Activated T-helper 9 cell treated with anti-CD3 and anti-CD28 coated beads, Interleukin-2, amount 50 U/mL, for 16 hours (primary cell): ENCODE measurements at regions not wholly inside any gene's neighbourhood (a gene's known extent, or its start where the extent isn't known, plus 50 kb on each side); places are given as distances from the start of the nearest gene placed in this dataset.
"Not testable (repeated sequence)": the region's sequence is repeated elsewhere in the genome, so short reads cannot be mapped to it uniquely, and the experiment has no call there.

Source experiments
- DNase-seq: peaks from one replicate; pipeline ENCODE4 v3.0.0-alpha.2; 2020; ENCODE audit warnings: low read depth

GRCh38 chr13:84187626-84188025 is 305.4 kb upstream of the SLITRK1 start:
- DNase-seq, result no peak

DNA sequence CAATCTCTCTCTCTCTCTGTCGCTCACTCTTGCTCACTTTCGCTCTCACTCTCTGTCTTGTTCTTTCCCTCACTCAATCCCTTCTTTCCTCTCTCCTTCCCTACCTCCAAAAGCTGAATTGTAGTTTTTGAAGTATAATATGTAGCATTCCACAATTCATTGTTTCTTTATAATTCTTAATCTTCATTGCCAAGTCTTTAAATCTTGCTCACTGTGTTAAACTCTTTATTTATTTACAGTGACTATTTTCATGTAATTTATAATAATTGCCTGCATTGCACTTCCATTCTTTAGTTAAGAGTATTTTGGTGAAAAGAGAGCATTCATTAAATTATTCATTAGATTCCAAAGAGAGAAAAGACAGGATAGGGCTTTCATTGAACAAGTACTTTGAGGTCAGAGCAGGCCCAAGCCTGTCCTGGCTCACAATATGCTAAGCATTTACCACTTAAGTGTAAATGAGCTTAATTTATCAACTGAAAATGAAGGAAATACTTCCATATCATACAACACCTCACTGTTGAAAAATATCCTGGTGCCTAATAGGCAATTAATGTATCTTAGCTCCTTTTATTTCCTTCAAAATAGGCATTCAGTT is 257.4 kb upstream of the SLITRK1 start:
- DNase-seq, result no peak

DNA sequence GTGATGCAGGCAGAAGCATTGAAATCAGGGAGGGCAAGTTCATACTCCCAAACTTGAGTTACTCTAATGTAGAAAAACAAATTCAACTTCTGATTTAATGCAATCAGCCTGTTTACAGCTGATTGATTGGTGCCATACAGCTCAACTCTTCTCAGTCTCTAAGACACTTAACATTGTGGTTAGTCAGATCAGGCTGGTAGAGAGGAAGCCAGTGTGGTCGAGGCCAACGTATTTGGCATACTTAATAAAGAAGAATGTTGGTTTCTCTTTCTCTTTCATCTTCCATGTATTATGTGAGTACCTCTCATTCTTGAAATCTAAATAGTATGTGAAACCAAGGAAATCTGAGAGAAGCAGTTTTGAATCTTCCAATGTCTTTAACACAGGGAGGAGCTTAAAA is 255.0 kb upstream of the SLITRK1 start:
- DNase-seq, result peak; percentile 19

DNA sequence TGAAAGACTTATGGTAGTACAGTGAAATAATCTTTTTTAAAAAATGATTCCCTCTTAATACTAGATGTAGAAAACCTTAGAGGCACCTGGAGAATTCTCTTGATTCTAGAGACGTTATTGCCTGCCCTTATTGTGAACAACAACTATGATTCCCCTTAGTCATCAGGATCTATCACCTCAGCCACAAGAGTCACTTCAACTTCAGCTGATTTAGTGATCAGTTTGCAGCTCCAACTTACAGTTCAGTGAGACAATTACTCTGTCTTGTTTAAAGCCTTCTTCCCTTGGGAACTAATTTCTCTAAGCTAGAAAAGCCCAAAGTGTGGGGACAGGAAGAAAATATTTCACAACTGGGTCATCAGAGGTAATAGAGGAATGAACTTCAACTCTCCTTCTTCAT is 254.3 kb upstream of the SLITRK1 start:
- no peak for DNase-seq

DNA sequence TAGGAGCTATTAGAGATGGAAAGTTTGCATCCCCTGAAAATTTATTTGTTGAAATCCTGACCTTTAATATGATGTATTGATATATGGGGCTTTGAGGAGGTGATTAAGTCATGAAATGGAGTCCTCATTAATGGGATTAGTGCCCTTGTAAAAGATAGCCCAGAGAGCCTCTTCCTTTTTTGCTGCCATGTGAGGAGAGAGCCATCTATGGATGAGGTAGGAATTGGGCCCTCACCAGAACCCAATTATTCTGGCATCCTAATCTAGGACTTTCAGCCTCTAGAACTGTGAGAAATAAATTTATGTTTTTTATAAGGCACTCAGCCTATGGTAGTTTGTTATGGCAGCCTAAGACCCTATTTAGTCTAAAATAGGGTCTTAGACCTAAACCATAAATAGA is 250.2 kb upstream of the SLITRK1 start:
- DNase-seq, result no peak

DNA sequence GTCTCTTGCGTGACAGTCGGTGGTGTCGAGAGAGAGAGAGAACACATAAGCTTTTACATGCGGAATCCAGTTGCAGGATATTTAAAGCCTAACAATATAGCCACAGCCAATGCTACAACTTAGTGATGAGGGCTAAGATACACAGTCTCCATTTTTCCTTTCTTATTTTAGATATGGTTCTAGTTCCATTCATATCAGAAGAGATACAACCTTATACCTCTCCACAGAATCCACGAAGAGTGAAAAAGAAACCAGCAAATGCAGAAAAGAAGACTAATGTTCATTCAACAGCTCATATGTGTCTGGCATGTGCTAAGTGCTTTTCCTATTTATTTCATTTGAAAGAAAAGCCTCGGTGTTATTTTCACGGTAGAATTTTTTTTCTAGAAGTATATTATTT is 249.0 kb upstream of the SLITRK1 start:
- no peak for DNase-seq

DNA sequence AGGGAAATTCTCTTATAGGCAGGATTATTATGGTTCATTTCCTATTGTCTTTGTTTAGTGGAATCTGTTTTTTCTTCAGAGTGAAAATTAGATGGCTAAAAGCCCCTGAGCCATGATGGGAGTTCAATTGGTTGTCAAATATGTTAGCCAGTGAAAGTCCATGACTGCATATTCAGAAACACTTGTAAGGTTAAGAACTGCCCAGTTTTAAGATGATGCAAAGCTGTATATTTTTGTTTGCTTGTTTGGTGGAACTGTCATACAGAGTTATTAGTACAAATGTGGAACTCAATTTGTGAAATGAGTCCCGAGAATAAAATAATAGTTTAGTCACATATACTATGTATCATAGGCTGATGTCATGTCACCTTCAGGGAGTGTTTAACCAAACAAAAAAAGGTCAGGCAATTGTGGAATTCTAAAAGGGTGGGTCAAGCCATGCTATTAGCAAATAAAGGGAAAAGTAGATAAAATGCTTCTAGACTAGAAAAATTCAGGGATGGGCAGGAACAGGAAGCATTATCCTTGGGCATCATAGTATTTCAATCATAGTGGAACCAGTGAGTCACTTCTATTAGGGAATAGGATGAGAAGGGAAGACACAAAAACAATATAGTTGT is 248.3 kb upstream of the SLITRK1 start:
- DNase-seq, result no peak

DNA sequence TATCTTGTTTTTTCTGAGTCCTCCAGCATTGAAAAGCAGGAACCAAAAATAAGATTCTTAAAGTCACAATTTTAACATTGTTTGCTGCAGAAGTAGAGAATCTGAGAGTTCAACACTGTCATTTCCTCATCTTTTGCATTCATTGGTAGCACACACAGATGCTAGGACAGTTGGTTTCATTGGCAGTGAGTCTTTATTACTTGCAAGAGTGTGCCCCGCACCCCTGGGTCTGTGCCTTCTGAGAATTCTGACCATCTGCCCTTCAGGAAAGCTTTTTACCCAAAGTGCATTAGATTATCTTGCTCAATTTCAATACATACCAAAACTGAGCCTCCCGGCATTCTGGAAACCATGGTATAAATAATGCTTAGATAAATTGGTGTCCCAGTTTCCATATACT is 247.7 kb upstream of the SLITRK1 start:
- DNase-seq, result no peak

DNA sequence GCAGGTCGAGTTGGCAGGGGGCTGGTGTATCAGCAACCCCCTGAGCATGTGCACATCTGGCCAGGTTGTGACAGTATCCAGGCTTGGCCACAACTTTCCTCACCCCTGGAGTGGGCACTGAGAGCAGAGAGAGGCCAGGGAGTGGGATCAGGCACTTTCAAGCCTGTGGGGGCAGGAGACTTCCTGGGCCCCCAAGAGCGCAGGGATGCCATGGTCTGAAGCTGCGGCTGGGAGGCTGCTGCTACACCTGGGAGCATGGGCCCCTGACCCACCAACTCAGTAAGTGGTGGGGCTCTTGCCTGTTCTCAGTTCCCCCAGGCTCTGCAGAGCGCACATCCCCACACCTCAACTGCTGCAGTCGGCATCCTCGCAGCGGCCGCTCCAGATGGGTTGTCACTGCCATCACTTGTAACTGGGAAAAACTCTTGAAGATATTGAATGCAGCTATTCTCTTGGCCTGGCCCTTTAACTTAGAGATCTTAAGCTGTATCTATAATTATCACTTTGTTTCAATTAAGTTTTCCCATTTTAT is 245.4 kb upstream of the SLITRK1 start:
- no peak for DNase-seq

- no peak for DNase-seq
These were observed 244.4 kb upstream of the SLITRK1 start for GRCh38 chr13:84126671-84127171.

- DNase-seq, result no peak
These were observed 239.2 kb upstream of the SLITRK1 start for GRCh38 chr13:84121456-84121855.

GRCh38 chr13:84118839-84119409 is 236.7 kb upstream of the SLITRK1 start:
- DNase-seq, result no peak

GRCh38 chr13:84098273-84098672 is 216.0 kb upstream of the SLITRK1 start:
- DNase-seq, result no peak

DNA sequence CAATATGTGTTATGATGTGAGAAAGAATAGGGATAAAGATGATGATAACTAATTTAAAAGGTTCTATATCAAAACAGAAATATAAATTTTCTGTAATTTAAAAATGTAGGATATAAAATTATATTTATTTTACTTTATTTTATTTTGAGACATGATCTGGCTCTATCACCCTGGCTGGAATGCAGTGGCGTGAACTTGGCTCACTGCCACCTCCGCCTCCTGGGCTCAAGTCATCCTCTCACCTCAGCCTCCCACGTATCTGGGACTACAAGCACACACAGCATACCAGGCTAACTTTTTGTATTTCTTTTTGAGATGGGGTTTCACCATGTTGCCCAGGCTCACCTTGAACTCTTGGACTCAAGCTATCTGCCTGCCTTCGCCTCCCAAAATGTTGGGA is 214.9 kb upstream of the SLITRK1 start:
- DNase-seq, result no peak

GRCh38 chr13:84096216-84096615 is 213.9 kb upstream of the SLITRK1 start:
- DNase-seq, result no peak

- no peak for DNase-seq
These were observed 206.7 kb upstream of the SLITRK1 start for GRCh38 chr13:84088996-84089395.

DNA sequence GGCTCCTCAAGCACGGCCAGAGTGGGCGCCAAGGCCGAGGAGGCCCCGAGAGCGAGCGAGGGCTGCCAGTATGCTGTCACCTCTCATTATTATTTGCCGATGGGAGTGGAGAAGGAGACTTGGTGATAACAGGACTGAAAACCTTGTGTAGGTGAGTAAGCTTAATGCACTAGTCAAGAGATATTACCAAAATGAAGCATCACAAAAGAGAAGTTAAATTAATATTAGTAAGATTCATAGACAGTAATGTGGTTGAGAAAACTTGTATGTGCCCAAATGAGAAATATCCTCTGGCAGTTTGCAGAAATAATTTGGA is 204.5 kb upstream of the SLITRK1 start:
- DNase-seq, result no peak

- DNase-seq, result not testable (repeated sequence)
These were observed 204.0 kb upstream of the SLITRK1 start for GRCh38 chr13:84086098-84086846.

- DNase-seq, result no peak
These were observed 200.2 kb upstream of the SLITRK1 start for GRCh38 chr13:84082462-84082861.

DNA sequence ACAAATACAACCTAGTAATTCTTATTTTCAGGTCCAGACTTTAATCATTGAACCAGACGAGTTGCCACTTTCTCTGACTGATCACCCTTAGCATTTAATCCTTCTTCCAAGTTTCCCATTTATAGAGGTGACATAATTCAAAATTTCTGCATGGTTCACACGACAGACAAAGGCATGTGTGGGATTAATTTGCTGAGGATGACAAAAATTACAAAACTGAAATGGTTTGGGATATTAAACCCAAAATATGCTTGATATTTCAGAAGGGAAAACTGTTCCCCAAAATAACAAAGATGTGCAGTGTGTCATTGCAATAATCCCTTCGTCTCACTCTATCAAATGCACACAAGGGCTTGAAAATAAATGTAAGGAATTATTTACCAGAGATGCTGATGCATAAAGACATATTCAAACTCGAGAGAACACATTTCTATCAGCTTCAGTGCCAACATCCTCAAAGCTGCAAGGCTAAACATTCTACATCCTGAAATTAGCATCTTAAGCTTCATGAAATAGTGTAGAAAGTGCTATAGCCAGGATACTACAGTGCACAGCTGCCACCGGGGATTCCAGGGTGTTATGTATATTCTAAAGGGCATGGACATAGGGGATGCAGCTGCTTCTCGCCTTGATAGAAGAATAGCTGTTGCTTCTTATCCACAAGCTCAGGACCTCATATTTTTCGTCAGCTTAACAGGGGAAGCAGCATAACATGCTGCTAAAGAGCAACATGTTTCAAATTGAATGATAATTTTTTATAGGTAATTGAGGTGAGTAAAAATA is 198.7 kb upstream of the SLITRK1 start:
- no peak for DNase-seq

DNA sequence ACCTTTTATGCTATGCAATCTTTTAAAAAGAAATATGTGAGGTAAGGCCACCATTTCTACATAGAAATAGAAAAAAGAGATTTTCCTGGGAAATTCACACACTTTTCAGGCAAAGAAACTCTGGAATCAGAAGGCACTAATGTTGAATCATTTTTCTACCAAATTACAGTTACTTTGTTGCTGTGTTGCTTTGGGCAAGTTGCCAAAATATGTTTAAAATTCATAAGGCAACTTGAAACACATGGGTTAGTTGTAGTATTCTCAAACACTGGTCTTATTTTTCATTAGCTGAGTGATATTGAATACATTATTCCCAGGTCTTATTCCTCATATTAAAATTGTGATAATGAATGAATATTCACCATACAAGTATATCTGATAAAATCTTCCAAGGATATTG is 195.0 kb upstream of the SLITRK1 start:
- no peak for DNase-seq

DNA sequence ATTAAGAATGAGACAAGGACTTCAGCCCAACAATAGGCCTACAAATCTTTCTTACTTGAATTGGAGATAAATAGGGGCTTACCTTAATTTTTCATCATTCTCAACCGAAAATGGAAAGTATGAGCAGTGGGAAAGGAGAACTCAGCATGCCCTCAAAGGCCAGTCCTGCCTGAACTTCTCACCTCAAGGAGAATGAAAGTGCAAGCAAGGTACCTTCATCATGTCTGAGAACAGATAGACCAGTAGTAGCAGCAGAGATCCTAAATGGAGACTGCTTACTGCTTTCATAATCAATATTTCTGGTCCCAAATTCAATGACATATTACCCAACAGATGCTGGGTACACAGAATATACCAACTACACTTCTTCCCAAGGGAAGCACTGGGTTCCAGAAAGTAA is 194.0 kb upstream of the SLITRK1 start:
- DNase-seq, result no peak
